SK-N-SH (cell line): ENCODE measurements at regions not wholly inside any gene's neighbourhood (a gene's known extent, or its start where the extent isn't known, plus 50 kb on each side); places are given as distances from the start of the nearest gene placed in this dataset.

Experiments used
- CTCF ChIA-PET: fragments of 300-600, 350-600 bp; formaldehyde crosslinking; extraction: SDS; loops from one replicate; lab custom pipeline; 2021; lab: Yijun Ruan, JAX
- POLR2A ChIA-PET: fragments of 350-600 bp; sonication (Branson Sonifier 250); formaldehyde crosslinking; extraction: SDS; loops from one replicate; lab custom pipeline; 2020; ENCODE audit warnings: antibody characterized with exemption, inconsistent platforms; lab: Yijun Ruan, JAX
- DNase-seq: peaks from one replicate; pipeline ENCODE4 v3.0.0; 2012
- H2AFZ ChIP-seq: fragments of 200-600 bp; sonication (generic); 2 replicates; pipeline ENCODE4 v1.8.1; 2016; ENCODE audit warnings: antibody characterized with exemption, mild to moderate bottlenecking, low read depth
- H3F3A ChIP-seq: fragments of 200-600 bp; sonication (generic); replicated peaks from 2 replicates; pipeline ENCODE3; 2016; ENCODE audit warnings: antibody characterized with exemption, mild to moderate bottlenecking; ENCODE audit not compliant: insufficient read depth
- H3K27ac ChIP-seq, 2 experiments: fragments of 200-500 bp in 1 of 2; fragments of 200-600 bp in 1 of 2; sonication (Bioruptor generic) in 1 of 2; sonication (generic), shearing (Covaris generic) in 1 of 2; 2 replicates each; pipeline versions ENCODE4 v1.5.1 to v1.6.1; 2014 to 2016; ENCODE audit warnings: low read depth in 2 of 2, inconsistent platforms in 1 of 2, low read length in 1 of 2, mild to moderate bottlenecking in 1 of 2, mixed read lengths in 1 of 2
- H3K27me3 ChIP-seq: fragments of 200-600 bp; sonication (generic), shearing (Covaris generic); 2 replicates; pipeline ENCODE4 v1.6.1; 2016; ENCODE audit warnings: mixed run types; ENCODE audit not compliant: insufficient read depth
- H3K36me3 ChIP-seq, 2 experiments: fragments of 200-500 bp in 1 of 2; fragments of 200-600 bp in 1 of 2; sonication (Bioruptor generic) in 1 of 2; sonication (generic) in 1 of 2; replicated peaks in 1 of 2; 2 replicates each; pipeline versions ENCODE3 to v1.5.1; 2014 to 2016; ENCODE audit warnings: low read length in 1 of 2, mild to moderate bottlenecking in 1 of 2; ENCODE audit not compliant: insufficient read depth in 2 of 2, control insufficient read depth in 1 of 2
- H3K4me1 ChIP-seq, 2 experiments: fragments of 200-500 bp in 1 of 2; fragments of 200-600 bp in 1 of 2; sonication (Bioruptor generic) in 1 of 2; sonication (generic), shearing (Covaris generic) in 1 of 2; 2 replicates each; pipeline versions ENCODE4 v1.5.1 to v1.6.1; 2014 to 2016; ENCODE audit warnings: low read depth in 1 of 2, low read length in 1 of 2, mixed run types in 1 of 2; ENCODE audit not compliant: insufficient read depth in 2 of 2, control insufficient read depth in 1 of 2
- H3K4me2 ChIP-seq: fragments of 200-600 bp; sonication (generic), shearing (Covaris generic); 2 replicates; pipeline ENCODE4 v1.6.1; 2017; ENCODE audit warnings: mixed run types
- H3K4me3 ChIP-seq, 2 experiments: fragments of 200-500 bp in 1 of 2; fragments of 200-600 bp in 1 of 2; sonication (Bioruptor generic) in 1 of 2; sonication (generic), shearing (Covaris generic) in 1 of 2; 2 replicates each; pipeline versions ENCODE4 v1.5.1 to v1.8.1; 2014 to 2016; ENCODE audit warnings: low read depth in 2 of 2, inconsistent platforms in 1 of 2, low read length in 1 of 2, mild to moderate bottlenecking in 1 of 2, mixed read lengths in 1 of 2, moderate library complexity in 1 of 2
- H3K79me2 ChIP-seq: fragments of 200-600 bp; sonication (generic); 2 replicates; pipeline ENCODE4 v1.8.1; 2017; ENCODE audit warnings: mild to moderate bottlenecking; ENCODE audit not compliant: insufficient read depth
- H3K9ac ChIP-seq: fragments of 200-600 bp; sonication (generic); 2 replicates; pipeline ENCODE4 v1.6.1; 2017; ENCODE audit warnings: mixed run types
- H3K9me2 ChIP-seq: fragments of 200-600 bp; sonication (generic); 2 replicates; pipeline ENCODE4 v1.6.1; 2017; ENCODE audit warnings: mixed run types
- H3K9me3 ChIP-seq: fragments of 200-600 bp; sonication (generic); 2 replicates; pipeline ENCODE4 v1.6.1; 2017; ENCODE audit warnings: mixed run types, mild to moderate bottlenecking, moderate library complexity
- H4K20me1 ChIP-seq: fragments of 200-600 bp; sonication (generic); 2 replicates; pipeline ENCODE4 v1.6.1; 2017; ENCODE audit warnings: mild to moderate bottlenecking, mixed run types; ENCODE audit not compliant: insufficient read depth
- ELF1 ChIP-seq: IDR thresholded peaks from 2 replicates; pipeline ENCODE4 v1.4.0; 2012
- EZH2phosphoT487 ChIP-seq: fragments of 200-600 bp; sonication (generic); IDR thresholded peaks from 2 replicates; pipeline ENCODE4 v1.6.1; 2017; ENCODE audit warnings: low read depth, mixed run types, mild to moderate bottlenecking, antibody characterized with exemption, moderate library complexity, borderline replicate concordance
- GATA2 ChIP-seq: sonication (generic); formaldehyde crosslinking; IDR thresholded peaks from 2 replicates; pipeline ENCODE4 v1.5.0; 2020; ENCODE audit warnings: mild to moderate bottlenecking, missing genetic modification reagents
- MEF2A ChIP-seq: IDR thresholded peaks from 2 replicates; pipeline ENCODE4 v1.4.0; 2012; ENCODE audit warnings: low read depth, borderline replicate concordance
- RCOR1 ChIP-seq: fragments of 150-350 bp; IDR thresholded peaks from 2 replicates; pipeline ENCODE4 v1.6.1; 2017; ENCODE audit warnings: antibody characterized with exemption, low read length
- RXRA ChIP-seq: IDR thresholded peaks from 2 replicates; pipeline ENCODE4 v1.4.0; 2012; ENCODE audit warnings: low read depth, mild to moderate bottlenecking, borderline replicate concordance
- SIN3A ChIP-seq: IDR thresholded peaks from 2 replicates; pipeline ENCODE4 v1.6.1; 2012; ENCODE audit warnings: low read depth, mild to moderate bottlenecking, low read length, moderate library complexity, borderline replicate concordance
- TAF1 ChIP-seq: IDR thresholded peaks from 2 replicates; pipeline ENCODE4 v1.6.1; 2012; ENCODE audit warnings: low read depth, mild to moderate bottlenecking, low read length, moderate library complexity, borderline replicate concordance
- TCF12 ChIP-seq: IDR thresholded peaks from 2 replicates; pipeline ENCODE4 v1.4.0; 2012
- YY1 ChIP-seq: IDR thresholded peaks from 2 replicates; pipeline ENCODE4 v1.4.0; 2012; ENCODE audit warnings: low read depth, mild to moderate bottlenecking
- WGBS: methylation state at CpG from one replicate; pipeline ENCODE4 v1.1.6; 2017; ENCODE audit warnings: low lambda C conversion rate; 5-methylcytosine and 5-hydroxymethylcytosine counted together
- TF ChIP-seq, protein P1 (sequence below): IDR thresholded peaks from 2 replicates; pipeline ENCODE4 v1.4.0; 2012; ENCODE audit warnings: low read depth
- TF ChIP-seq, protein P2 (sequence below): IDR thresholded peaks from 2 replicates; pipeline ENCODE4 v1.6.1; 2012; ENCODE audit warnings: mild to moderate bottlenecking, low read depth, low read length, moderate library complexity
- TF ChIP-seq, protein P3 (sequence below): IDR thresholded peaks from 2 replicates; pipeline ENCODE4 v1.4.0; 2012; ENCODE audit warnings: low read depth, borderline replicate concordance
- TF ChIP-seq, protein P4 (sequence below): fragments of 200-600 bp; sonication (generic); IDR thresholded peaks from 2 replicates; pipeline ENCODE4 v1.6.1; 2017; ENCODE audit warnings: antibody characterized with exemption, mild to moderate bottlenecking, moderate library complexity
- TF ChIP-seq, protein P5 (sequence below): IDR thresholded peaks from 2 replicates; pipeline ENCODE4; 2012
- TF ChIP-seq, protein P6 (sequence below): fragments of 150-350 bp; IDR thresholded peaks from 2 replicates; pipeline ENCODE4 v1.6.1; 2016; ENCODE audit warnings: mild to moderate bottlenecking, low read depth, low read length
- TF ChIP-seq, protein P7 (sequence below): IDR thresholded peaks from 2 replicates; pipeline ENCODE4 v1.4.0; 2012; ENCODE audit warnings: low read depth, borderline replicate concordance

DNA sequence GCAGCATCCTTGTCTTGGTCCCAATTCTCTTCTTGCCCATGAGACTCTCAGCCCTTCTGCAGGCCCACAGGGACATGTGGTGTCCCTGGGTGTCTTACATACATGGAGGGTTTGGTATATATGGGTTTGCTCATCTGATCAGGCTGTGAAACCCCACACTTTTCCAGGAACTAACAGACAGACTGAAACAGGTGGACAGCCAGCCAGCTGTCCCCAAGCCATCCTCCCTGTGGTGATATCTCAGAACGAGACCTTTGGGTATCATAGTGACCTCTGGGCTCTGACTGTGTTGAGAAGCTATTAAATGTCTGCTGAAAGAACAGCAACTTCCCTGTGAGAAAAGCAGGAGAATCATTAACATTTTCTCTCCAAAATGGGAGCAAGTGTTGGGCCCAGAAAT, 115.5 kb upstream of the PAXBP1 start:
- Histone ChIP-seq H3K4me1 (no peaks in the 10 kb centered on the region; a peak in 1 of 4 replicates), H4K20me1 (no peaks in the 10 kb centered on the region), H3K36me3 (no peaks in the 10 kb centered on the region), H3K27me3 (peaks cover 21% of the 10 kb centered on the region), H3F3A (no peaks in the 10 kb centered on the region), H3K4me3 (peak overlapping the region in 1 of 2 experiments; percentile 55; a peak in 2 of 4 replicates), H3K9me2 (no peaks in the 10 kb centered on the region), H3K9me3 (no peaks in the 10 kb centered on the region), H3K9ac (no peak overlapping the region), H3K79me2 (no peaks in the 10 kb centered on the region), H3K4me2 (peak overlapping the region; percentile 68), H2AFZ (no peak overlapping the region; the same call in 1 of the 2 replicates), H3K27ac (no peak overlapping the region)
- POLR2A ChIA-PET: no interaction called here
- no peak for TF ChIP-seq ELF1
- TF ChIP-seq, protein P1, sequence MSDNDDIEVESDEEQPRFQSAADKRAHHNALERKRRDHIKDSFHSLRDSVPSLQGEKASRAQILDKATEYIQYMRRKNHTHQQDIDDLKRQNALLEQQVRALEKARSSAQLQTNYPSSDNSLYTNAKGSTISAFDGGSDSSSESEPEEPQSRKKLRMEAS: no peak
- TF ChIP-seq, protein P2, sequence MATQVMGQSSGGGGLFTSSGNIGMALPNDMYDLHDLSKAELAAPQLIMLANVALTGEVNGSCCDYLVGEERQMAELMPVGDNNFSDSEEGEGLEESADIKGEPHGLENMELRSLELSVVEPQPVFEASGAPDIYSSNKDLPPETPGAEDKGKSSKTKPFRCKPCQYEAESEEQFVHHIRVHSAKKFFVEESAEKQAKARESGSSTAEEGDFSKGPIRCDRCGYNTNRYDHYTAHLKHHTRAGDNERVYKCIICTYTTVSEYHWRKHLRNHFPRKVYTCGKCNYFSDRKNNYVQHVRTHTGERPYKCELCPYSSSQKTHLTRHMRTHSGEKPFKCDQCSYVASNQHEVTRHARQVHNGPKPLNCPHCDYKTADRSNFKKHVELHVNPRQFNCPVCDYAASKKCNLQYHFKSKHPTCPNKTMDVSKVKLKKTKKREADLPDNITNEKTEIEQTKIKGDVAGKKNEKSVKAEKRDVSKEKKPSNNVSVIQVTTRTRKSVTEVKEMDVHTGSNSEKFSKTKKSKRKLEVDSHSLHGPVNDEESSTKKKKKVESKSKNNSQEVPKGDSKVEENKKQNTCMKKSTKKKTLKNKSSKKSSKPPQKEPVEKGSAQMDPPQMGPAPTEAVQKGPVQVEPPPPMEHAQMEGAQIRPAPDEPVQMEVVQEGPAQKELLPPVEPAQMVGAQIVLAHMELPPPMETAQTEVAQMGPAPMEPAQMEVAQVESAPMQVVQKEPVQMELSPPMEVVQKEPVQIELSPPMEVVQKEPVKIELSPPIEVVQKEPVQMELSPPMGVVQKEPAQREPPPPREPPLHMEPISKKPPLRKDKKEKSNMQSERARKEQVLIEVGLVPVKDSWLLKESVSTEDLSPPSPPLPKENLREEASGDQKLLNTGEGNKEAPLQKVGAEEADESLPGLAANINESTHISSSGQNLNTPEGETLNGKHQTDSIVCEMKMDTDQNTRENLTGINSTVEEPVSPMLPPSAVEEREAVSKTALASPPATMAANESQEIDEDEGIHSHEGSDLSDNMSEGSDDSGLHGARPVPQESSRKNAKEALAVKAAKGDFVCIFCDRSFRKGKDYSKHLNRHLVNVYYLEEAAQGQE: no peak
- TF ChIP-seq GATA2 (CRISPR knock-in tag): no peak
- no peak for TF ChIP-seq MEF2A
- no peak for TF ChIP-seq EZH2phosphoT487
- no peak for TF ChIP-seq YY1
- TF ChIP-seq RCOR1: no peak
- TF ChIP-seq, protein P3, sequence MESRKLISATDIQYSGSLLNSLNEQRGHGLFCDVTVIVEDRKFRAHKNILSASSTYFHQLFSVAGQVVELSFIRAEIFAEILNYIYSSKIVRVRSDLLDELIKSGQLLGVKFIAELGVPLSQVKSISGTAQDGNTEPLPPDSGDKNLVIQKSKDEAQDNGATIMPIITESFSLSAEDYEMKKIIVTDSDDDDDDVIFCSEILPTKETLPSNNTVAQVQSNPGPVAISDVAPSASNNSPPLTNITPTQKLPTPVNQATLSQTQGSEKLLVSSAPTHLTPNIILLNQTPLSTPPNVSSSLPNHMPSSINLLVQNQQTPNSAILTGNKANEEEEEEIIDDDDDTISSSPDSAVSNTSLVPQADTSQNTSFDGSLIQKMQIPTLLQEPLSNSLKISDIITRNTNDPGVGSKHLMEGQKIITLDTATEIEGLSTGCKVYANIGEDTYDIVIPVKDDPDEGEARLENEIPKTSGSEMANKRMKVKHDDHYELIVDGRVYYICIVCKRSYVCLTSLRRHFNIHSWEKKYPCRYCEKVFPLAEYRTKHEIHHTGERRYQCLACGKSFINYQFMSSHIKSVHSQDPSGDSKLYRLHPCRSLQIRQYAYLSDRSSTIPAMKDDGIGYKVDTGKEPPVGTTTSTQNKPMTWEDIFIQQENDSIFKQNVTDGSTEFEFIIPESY: no peak
- no peak for TF ChIP-seq TAF1
- no peak for DNase-seq
- 7% methylated on average over 1 of the region's 1 CpG for WGBS
- CTCF ChIA-PET: interaction anchor here (0.6 kb wide), 1 partner anchor 477 kb away, joined by 3 read pairs; no protein-coding TSS in a partner anchor

DNA sequence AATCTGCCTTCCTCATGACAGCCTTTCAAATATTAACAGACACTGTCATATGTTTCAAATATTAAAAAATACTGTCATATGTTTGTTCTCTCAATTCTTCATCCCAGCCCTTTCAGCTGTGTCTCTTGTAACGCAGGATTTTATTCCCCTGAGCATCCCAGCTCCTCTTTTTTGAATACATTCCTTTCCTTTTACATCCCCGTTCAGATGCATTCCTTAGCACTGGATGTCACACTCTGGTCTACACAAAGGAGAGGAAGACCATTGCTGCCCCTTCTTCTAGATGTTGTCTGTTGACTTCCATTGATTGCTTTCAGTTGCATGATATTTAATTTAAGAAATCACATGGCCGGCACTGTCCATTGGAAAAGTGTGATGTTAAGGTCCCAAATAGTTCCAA, 117.4 kb upstream of the PAXBP1 start:
- no peak overlapping the region for H3K4me3 ChIP-seq
- DNase-seq: no peak
- H3K9me3 ChIP-seq: no peaks in the 10 kb centered on the region
- H3K4me1 ChIP-seq: no peaks in the 10 kb centered on the region; a peak in 1 of 4 replicates
- ChIA-PET POLR2A (no interaction called here), CTCF (no interaction called here)
- H2AFZ ChIP-seq: no peak overlapping the region
- WGBS: 27% methylated on average over 3 of the region's 3 CpGs
- peaks cover 6% of the 10 kb centered on the region; the same call in 1 of the 2 replicates for H3K27me3 ChIP-seq
- H3K36me3 ChIP-seq: no peaks in the 10 kb centered on the region
- H3K4me2 ChIP-seq: no peak overlapping the region
- no peak overlapping the region for H3K9ac ChIP-seq
- no peaks in the 10 kb centered on the region for H3F3A ChIP-seq
- no peak overlapping the region for H3K27ac ChIP-seq
- no peaks in the 10 kb centered on the region for H4K20me1 ChIP-seq
- no peaks in the 10 kb centered on the region for H3K79me2 ChIP-seq
- H3K9me2 ChIP-seq: no peaks in the 10 kb centered on the region
- TF ChIP-seq, protein P4, sequence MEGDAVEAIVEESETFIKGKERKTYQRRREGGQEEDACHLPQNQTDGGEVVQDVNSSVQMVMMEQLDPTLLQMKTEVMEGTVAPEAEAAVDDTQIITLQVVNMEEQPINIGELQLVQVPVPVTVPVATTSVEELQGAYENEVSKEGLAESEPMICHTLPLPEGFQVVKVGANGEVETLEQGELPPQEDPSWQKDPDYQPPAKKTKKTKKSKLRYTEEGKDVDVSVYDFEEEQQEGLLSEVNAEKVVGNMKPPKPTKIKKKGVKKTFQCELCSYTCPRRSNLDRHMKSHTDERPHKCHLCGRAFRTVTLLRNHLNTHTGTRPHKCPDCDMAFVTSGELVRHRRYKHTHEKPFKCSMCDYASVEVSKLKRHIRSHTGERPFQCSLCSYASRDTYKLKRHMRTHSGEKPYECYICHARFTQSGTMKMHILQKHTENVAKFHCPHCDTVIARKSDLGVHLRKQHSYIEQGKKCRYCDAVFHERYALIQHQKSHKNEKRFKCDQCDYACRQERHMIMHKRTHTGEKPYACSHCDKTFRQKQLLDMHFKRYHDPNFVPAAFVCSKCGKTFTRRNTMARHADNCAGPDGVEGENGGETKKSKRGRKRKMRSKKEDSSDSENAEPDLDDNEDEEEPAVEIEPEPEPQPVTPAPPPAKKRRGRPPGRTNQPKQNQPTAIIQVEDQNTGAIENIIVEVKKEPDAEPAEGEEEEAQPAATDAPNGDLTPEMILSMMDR: no peak
- TF ChIP-seq TCF12: no peak
- TF ChIP-seq RXRA: no peak
- TF ChIP-seq TAF1: no peak
- no peak for TF ChIP-seq SIN3A
- TF ChIP-seq, protein P5, sequence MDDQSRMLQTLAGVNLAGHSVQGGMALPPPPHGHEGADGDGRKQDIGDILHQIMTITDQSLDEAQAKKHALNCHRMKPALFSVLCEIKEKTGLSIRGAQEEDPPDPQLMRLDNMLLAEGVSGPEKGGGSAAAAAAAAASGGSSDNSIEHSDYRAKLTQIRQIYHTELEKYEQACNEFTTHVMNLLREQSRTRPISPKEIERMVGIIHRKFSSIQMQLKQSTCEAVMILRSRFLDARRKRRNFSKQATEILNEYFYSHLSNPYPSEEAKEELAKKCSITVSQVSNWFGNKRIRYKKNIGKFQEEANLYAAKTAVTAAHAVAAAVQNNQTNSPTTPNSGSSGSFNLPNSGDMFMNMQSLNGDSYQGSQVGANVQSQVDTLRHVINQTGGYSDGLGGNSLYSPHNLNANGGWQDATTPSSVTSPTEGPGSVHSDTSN: no peak
- TF ChIP-seq, protein P6, sequence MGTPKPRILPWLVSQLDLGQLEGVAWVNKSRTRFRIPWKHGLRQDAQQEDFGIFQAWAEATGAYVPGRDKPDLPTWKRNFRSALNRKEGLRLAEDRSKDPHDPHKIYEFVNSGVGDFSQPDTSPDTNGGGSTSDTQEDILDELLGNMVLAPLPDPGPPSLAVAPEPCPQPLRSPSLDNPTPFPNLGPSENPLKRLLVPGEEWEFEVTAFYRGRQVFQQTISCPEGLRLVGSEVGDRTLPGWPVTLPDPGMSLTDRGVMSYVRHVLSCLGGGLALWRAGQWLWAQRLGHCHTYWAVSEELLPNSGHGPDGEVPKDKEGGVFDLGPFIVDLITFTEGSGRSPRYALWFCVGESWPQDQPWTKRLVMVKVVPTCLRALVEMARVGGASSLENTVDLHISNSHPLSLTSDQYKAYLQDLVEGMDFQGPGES: no peak
- TF ChIP-seq, protein P7, sequence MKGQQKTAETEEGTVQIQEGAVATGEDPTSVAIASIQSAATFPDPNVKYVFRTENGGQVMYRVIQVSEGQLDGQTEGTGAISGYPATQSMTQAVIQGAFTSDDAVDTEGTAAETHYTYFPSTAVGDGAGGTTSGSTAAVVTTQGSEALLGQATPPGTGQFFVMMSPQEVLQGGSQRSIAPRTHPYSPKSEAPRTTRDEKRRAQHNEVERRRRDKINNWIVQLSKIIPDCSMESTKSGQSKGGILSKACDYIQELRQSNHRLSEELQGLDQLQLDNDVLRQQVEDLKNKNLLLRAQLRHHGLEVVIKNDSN: no peak
